ENCODE measurements at regions not wholly inside any gene's neighbourhood (a gene's known extent, or its start where the extent isn't known, plus 50 kb on each side); places are given as distances from the start of the nearest gene placed in this dataset.

DNA sequence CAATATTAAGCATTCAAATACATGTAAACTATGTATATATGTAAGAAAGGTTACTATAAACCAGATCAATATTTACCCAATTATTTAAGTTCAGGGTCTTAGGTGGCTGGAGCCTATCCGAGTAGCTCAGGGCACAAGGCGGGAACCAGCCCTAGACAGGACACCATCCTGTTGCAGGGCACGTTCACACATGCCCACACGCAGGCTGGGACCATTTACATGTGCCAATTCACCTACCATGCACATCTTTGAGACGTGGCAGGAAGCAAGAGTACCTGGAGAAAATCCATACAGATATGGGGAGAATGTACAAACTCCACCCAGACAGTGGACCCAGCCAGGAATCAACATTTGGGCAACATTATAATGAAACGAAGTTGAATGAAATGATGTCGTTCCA lies 263.0 kb upstream of the E2F7 start:
- POLR2A ChIA-PET, result no interaction called here
- H3K4me2 ChIP-seq, result no peak overlapping the region
- TF ChIP-seq RCOR1 (IDR thresholded peaks at IDR 0.05; ENCODE audit: low read depth, low read length) (no peak), HES2 (IDR thresholded peaks at IDR 0.05) (no peak), USF2 (IDR thresholded peaks at IDR 0.05) (no peak), SREBF2 (IDR thresholded peaks at IDR 0.05) (no peak), EHMT2 (IDR thresholded peaks at IDR 0.05; ENCODE audit: low read depth) (no peak), MYC (IDR thresholded peaks at IDR 0.05; ENCODE audit: borderline replicate concordance, low read length) (no peak), FOSL2 (IDR thresholded peaks at IDR 0.05) (no peak), FOSL2 (CRISPR knock-in tag; IDR thresholded peaks at IDR 0.05) (no peak), JUN (IDR thresholded peaks at IDR 0.05) (no peak), ZC3H11A (IDR thresholded peaks at IDR 0.05) (no peak), HDAC2 (IDR thresholded peaks at IDR 0.05) (no peak), CHD4 (IDR thresholded peaks at IDR 0.05; ENCODE audit: borderline replicate concordance) (no peak), ZNF302 (CRISPR knock-in tag; IDR thresholded peaks at IDR 0.05) (no peak), ESRRA (IDR thresholded peaks at IDR 0.05; ENCODE audit: borderline replicate concordance, low read length) (no peak)
- CTCF ChIA-PET, result no interaction called here
- 6% methylated on average over 7 of the region's 7 CpGs for WGBS (ENCODE audit: missing lambda C conversion rate)
- DNase-seq (ENCODE audit: low read depth in 1 of 2, low spot score in 1 of 2), result no peak
- H3K27ac ChIP-seq, result no peak overlapping the region
- no peak overlapping the region for H3K4me3 ChIP-seq
- peaks cover 6% of the 10 kb centered on the region; the same call in 1 of the 3 replicates for H3K4me1 ChIP-seq
- no peaks in the 10 kb centered on the region for H3K9me3 ChIP-seq
- no peak for ATAC-seq
- FAIRE-seq, result no peak

DNA sequence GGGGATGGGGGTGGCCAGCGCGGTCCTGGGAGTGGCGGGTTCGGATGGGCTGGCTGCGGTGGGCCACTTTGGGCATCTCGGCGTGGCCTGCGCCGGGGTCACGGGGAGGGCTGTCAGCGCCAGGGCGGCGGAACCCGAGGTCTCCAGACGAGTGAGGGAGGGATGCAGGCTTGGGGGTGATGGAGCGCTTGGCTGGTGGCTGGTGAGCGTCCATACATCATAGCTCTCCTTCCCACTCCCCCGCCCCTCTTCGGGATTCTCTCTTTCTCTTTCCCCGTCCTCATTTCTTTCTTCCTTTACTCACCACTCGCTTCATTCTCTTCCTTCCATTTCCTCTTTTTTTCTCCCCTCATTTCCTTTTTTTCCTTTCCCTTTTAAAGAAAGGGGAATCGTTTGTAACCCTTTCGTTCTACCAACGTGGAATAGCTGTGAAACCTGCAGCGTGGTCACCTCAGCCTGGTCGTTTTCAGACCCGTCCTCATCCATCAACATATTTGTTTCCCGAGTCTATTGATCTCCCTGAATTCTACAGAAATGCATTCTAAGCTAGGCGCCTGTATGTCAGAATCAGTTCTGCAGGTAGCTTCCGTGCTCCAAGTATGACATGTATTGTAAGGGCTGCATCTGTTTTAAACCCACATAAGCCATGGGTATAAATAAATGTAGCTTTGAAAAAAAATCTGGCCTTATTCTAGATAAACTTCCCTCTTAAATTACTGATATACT lies 260.3 kb upstream of the E2F7 start:
- POLR2A ChIA-PET, result no interaction called here
- Histone ChIP-seq H3K9me3 (no peaks in the 10 kb centered on the region), H3K4me2 (peak overlapping the region; percentile 98), H3K4me3 (peak overlapping the region; percentile 53), H3K27ac (no peak overlapping the region), H3K4me1 (peaks cover 6% of the 10 kb centered on the region; the same call in 1 of the 3 replicates)
- no peak for FAIRE-seq
- 3% methylated on average over 30 of the region's 30 CpGs for WGBS (ENCODE audit: missing lambda C conversion rate)
- no peak for DNase-seq (ENCODE audit: low read depth in 1 of 2, low spot score in 1 of 2)
- ATAC-seq, result peak; percentile 50 to 56
- CTCF ChIA-PET, result interaction anchor here (0.7 to 1.5 kb wide), 4 partner anchors 10 to 276 kb away, joined by 3 to 5 read pairs (median 4); no protein-coding TSS in a partner anchor
- TF ChIP-seq NPAS2 (CRISPR knock-in tag; IDR thresholded peaks at IDR 0.05; ENCODE audit: borderline replicate concordance) (no peak), CHD4 (IDR thresholded peaks at IDR 0.05; ENCODE audit: borderline replicate concordance) (no peak), FOXS1 (CRISPR knock-in tag; IDR thresholded peaks at IDR 0.05) (no peak), ZSCAN20 (CRISPR knock-in tag; IDR thresholded peaks at IDR 0.05) (no peak), EP300 (IDR thresholded peaks at IDR 0.05) (no peak), USF2 (IDR thresholded peaks at IDR 0.05) (no peak), RARB (CRISPR knock-in tag; IDR thresholded peaks at IDR 0.05) (no peak), KDM5A (IDR thresholded peaks at IDR 0.05) (no peak), TFCP2L1 (CRISPR knock-in tag; IDR thresholded peaks at IDR 0.05) (no peak), PHF8 (IDR thresholded peaks at IDR 0.05; ENCODE audit: borderline replicate concordance, low read depth) (no peak)
- TF ChIP-seq, protein P1, sequence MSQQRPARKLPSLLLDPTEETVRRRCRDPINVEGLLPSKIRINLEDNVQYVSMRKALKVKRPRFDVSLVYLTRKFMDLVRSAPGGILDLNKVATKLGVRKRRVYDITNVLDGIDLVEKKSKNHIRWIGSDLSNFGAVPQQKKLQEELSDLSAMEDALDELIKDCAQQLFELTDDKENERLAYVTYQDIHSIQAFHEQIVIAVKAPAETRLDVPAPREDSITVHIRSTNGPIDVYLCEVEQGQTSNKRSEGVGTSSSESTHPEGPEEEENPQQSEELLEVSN (IDR thresholded peaks at IDR 0.05; ENCODE audit: borderline replicate concordance, low read depth), result no peak

All from A549 (cell line).